Heart left ventricle (tissue), 13 donors: ENCODE measurements at regions not wholly inside any gene's neighbourhood (a gene's known extent, or its start where the extent isn't known, plus 50 kb on each side); places are given as distances from the start of the nearest gene placed in this dataset.
"Not testable (repeated sequence)": the region's sequence is repeated elsewhere in the genome, so short reads cannot be mapped to it uniquely, and the experiment has no call there.

Source experiments
- CTCF ChIP-seq, 12 donors: fragments of 200-600 bp; sonication (generic) in 4 of 12; IDR thresholded peaks; one replicate each; pipeline versions ENCODE4 v1.5.0 to v1.8.0; 2018 to 2022; ENCODE audit warnings: antibody characterized with exemption in 12 of 12, mild to moderate bottlenecking in 5 of 12
- POLR2A ChIP-seq, 2 donors: fragments of 450-650 bp; IDR thresholded peaks; one replicate each; pipeline ENCODE4 v1.6.1; 2017; ENCODE audit warnings: antibody characterized with exemption in 2 of 2, mild to moderate bottlenecking in 2 of 2, moderate library complexity in 2 of 2
- donor health status: ischemic (EF 13 %, LVEDD 7.1; RV severe dilation, severe dysfunction).
- donor health status: DM: no; HTN: yes; CAD: no.
- donor health status: DM: no; HTN: no; CAD: no.
- donor health status: ischemic (EF 25% LVEDD 6.9; RV normal size, moderate dysfunction).
- donor health status: ischemic (EF 25% LVEDD 5.7; RV mildly dilated, moderate dysfunction).
- donor health status: ischemic (EF 35%, LVEDD 5.7; RV mildly dilated, moderate dysfunction).
- donor health status: nonischemic (EF 11% LVEDD 7.7; RV severe dilation, severe dysfunction).
- donor health status: DM: yes; HTN: yes; CAD: no.
- donor health status: PGD.
- donor health status: ischemic (EF 29% LVEDD 5.4; RV normal size, mild dysfunction).
- donor health status: nonischemic (EF 23%, LVEDD 6.1; RV moderate dilation, normal function).

DNA sequence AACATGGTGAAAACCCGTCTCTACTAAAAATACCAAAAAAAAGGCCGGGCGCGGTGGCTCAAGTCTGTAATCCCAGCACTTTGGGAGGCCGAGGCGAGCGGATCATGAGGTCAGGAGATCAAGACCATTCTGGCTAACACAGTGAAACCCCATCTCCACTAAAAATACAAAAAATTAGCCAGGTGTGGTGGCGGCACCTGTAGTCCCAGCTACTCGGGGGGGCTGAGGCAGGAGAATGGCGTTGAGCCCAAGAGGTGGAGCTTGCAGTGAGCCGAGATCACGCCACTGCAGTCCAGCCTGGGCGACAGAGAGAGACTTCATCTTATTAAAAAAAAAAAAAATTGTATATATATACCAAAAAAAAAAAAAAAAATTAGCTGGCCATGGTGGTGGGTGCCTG, 533.8 kb downstream of the DMRTA1 start:
- not testable (repeated sequence) for TF ChIP-seq POLR2A, CTCF (IDR thresholded peaks at IDR 0.05)
